AG20443 (cell line): ENCODE measurements at regions not wholly inside any gene's neighbourhood (a gene's known extent, or its start where the extent isn't known, plus 50 kb on each side); places are given as distances from the start of the nearest gene placed in this dataset.
A peak's percentile ranks its signal among the peaks of the same experiment; 100 is the strongest.
"Not testable (repeated sequence)": the region's sequence is repeated elsewhere in the genome, so short reads cannot be mapped to it uniquely, and the experiment has no call there.

Experiments used
- DNase-seq: peaks from one replicate; pipeline ENCODE4 v3.0.0; 2012; ENCODE audit warnings: low spot score, mixed read lengths

DNA sequence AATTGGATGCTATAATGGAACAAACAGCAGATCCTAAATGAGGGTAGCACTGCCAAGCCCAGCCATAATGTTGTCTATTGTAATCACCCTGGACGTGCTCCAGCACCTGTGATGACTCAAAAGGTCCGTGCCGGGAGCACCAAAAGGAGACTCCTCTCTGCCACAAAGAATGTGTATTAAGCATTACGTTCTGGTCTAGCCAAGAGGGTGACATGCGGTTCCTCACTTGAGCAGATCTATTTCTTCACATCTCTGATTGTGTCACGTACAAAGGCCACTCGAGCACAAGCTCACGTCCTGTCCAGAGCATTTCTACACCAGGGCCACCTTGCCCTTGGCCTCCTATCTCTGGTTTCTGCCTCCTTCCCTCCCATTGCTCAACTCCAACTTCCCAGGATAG, 219.9 kb upstream of the IRS2 start:
- peak; percentile 27 for DNase-seq

DNA sequence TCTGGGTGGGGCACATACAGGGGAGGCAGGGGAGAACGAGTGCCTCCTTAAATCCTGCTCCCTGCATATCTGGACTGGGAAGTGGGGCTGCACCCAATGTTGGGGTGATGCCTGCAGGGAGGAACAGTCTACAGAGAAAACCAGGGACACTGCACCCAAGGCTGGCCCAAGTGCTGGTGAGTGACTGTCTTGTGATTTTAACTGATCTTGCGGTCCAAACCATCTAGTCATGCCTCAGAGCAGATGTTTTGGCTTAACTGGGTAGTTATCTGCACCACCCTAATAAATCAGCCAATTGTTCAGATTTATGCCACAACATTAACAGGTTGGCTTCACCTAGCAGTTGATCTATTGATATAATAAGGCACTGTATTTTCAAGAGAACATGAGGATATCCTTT, 219.2 kb upstream of the IRS2 start:
- peak; percentile 18 for DNase-seq

DNA sequence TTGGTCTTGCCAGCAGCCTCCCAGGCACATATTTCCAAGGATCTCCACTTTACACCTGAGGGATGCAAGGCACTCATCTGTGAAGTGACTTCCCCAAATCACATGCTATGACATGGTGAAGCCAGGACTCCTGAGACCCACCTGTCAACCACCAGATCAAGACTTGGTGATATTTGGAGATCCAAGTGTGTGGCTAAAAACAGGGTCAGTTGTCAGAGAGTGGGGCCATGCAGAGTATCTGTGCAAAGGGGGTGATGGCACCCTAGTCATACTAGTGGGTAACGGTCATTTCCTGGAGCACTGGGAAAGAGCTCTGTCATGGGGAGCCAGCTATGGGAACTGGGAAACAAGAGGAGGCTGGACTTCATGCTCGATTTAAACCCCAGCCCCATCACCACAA, 218.4 kb upstream of the IRS2 start:
- DNase-seq, result no peak

DNA sequence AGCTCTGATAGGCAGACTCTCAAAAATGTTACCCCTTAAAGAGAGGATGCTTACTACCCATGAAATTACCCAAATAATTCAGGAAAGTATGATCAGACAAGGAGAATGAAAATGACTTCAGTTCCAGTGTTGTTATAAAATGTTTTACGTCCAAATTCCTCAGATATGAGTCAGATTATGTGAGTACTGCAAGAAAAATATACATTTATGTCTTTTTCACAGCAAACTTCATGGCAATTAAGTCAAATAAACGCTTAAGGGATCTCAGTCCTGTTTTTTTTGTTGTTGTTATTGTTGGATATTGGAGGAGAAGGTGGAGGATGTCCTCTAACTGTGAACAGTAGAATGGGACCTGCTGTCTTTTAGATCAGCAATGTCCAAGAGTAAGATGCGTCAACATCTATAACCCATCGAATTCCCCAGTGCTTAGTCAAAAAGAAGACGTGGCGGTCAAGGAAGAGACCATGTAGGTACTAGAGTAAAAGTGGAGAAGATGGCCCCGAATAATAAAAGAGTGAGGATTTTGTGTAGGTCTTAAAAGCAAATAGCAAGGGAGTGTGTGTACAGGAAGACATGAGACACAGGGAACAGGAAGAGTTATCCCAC, 215.4 kb upstream of the IRS2 start:
- no peak for DNase-seq

DNA sequence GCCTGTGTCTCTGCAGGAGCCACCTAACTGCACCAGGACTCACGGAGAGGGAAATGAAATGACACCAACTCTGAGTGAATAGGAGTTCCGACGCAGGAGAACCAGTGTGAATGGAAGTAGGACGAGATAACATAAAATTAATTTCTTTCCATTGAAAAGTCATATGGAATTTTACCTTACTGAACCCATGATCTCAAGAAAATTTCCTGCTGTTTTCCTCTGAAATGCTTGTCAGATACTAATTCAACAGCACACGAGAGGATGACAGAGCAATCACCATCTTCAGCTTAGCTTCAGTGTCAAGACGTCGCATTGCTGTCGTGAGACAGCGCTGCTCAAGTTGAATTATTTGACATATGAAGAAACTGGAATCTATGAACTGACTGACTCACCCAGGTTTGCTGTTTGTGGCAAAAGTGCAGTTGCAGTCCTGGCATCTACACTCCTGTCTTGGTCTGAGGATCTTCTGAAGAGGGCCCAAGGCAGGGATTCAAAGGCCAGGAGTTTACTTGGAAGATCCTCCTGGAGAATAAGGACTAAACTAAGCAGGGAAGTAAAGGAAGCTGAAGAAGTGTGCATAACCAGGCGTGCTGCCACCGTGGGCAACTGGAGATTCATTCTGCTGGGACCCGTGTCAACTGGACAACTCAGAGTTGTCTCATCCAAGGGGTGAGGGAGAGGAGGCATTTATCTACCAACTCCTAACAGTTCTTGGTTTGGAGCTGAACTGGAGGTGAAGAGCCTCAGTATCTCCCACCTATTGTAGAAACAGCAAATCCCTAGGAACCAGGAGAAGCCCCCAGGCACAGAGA, 214.4 kb upstream of the IRS2 start:
- no peak for DNase-seq

DNA sequence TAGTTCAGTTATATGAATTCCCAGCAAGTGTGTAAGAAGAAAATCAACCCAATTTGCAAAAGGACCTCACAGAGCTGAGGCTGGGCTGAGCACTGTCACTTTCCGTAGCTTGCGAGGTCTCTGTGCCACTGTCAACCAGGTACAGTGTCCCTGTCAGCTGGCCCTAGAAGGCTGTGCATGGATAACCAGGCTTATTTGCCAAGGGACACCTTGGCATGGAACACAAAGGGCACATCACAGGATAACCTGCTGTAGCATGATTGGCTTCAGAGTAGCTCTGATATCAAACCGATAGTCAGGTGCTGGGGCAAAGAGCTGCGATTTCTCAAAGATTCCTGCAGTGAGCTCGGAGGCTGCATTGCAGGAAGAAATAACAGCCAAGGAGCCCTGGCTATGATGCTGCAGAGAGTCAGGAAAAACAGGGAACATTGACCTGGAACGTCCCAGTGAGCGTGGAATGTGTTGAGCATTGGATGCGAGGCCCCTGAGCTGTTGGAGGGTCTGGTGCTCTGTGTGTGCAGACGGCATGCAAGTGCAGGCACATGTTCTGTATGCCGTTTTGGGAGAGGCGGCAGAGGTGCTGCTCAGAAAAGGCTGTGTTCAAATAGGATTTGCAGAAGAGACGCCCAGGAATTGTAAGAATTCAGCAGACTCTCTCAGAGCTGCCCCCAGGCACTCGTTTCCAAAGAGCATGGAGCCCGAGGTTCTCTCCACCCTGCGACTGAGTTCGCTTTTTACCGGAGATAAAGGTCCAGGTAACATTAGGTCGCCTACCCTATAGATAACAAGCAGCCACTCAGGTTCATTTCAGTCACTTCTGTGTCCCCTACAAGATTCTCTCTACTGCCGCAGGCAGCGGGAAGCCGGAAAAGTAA, 213.5 kb upstream of the IRS2 start:
- no peak for DNase-seq

DNA sequence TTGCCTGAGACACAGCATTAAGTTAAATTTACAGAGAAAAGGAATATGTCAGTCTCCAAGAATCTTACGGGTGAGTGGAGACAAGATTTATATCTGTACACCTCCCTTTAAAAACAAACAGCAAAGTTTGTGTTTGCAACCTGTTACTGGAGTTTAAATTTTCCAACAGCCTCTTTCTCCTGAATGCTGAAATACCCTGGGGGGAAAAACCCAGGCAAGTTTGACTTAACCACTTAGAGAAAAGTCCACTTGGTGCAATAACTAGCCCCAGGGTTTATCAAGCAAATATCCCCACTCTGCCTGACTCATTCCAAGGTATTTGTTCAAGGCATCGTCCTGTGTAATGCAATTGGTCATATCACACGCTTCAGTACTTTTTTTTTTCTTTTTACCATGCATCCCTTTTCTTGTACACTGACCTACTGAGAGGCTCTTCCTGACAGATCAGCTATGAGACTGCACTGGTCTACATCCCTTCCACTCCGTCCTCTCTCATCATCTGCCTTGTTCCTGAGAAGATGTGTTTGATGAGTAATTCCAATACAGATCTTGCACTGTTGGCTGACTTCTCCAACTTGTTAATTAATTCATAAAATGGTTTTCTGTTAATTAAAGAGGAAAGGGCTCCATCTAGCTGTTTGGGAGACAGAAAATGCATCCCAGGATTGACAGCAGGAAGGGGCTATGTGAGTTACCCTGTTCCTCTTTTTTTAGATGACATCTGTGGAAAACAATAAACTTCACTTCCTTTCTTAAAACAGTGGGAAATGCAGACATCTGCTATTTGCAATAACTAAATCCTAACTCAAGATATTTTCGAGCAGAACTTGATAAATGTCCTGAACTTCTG, 212.5 kb upstream of the IRS2 start:
- DNase-seq, result peak; percentile 56

DNA sequence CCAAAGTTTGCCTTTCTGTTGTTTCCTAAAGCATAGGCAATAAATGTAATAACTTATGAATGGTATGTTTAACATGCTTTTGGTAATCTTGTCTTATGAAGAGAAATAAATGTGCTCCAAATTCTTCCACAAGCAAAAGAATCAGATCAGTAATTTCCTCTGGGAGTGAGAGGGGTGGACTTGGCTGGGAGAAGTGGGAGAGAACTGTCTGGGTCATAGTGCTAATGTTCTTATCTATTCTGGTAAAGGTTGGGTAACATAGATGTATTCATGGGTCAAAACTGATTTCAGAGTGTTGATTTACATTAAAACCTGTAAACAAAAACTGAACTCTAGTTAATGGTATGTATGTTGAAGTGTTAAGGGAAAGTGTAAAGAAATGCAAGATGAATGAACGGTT, 211.7 kb upstream of the IRS2 start:
- no peak for DNase-seq

DNA sequence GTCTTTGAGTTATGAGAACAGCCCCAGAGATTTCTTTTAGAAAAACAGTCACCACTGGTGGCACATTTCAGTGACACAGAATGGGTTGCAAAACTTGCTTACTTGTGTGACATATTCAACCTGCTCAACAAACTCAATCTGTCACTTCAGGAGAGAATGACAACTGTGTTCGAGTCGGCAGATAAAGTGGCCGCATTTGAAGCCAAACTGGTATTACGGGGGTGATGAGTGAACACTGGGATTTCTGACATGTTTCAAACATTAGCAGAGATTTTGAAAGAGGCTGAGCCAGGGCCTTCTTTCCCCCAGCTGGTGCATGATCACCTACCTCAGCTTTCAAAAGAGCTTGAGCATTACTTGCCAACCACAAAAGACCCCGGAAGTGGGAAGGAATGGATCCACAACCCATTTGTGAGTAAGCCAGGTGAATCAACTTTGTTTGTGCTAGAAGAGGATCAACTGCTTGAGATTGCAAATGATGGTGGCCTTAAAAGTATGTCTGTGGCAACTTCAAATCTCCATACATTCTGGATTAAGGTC, 210.7 kb upstream of the IRS2 start:
- not testable (repeated sequence) for DNase-seq

DNA sequence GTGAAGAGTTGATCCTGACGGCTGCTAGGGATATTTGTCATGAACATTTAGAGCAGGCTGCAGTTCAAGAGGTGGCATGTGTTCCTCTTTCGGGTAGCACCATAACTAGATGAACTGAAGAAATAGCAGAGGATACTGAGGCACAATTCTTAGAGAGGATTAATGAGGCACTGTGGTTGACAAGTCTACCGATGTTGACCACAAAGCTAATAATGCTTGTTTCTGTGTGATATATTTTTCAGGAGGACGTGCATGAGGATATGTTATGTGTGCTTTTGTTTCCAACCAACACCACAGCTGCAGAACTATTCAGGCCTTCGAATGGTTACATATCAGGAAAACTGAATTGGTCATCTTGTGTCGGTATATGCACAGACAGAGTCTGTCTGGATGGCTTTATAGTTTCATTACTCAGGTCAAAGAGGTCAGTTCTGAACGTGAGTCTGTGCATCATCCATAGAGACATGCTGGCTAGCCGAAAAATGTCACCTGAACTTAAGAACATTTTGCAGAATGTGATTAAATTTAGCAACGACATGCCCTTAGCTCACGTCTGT, 210.1 kb upstream of the IRS2 start:
- no peak for DNase-seq

DNA sequence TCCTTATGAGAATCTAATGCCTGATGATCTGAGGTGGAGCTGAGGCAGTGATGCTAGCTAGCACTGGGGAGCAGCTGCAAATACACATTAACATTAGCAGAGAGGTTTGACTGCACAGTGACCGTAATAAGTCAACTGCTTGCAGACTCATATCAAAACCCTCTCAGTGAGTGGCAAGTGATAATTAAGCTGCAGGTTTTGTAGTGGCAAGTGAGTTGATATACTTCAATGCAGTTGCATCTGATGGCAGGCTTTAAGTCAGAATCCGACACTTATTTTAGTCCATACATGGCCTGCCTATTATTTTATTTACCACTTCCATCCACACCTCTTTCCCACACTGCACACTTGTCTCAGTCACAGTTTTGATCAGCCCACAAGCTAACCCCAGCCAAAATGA, 209.2 kb upstream of the IRS2 start:
- no peak for DNase-seq

DNA sequence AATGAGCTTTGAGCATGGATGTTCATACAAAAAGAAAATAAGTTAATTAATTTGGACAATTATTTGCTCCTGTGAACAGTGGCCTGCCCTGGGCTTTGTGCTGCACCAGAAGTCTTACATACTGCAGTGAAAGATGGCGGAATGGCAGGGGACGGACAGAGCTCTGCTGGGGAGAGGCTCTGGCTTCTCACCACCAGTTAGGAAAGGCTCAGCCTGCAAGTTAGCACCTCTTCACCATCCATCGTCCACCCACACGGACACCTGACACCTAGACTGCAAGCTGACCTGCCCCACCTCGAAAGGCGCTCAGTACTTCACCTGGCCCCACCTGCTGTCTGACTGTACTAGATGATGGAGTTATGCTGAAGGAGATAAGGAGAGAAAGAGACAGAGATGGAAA, 203.9 kb upstream of the IRS2 start:
- no peak for DNase-seq

DNA sequence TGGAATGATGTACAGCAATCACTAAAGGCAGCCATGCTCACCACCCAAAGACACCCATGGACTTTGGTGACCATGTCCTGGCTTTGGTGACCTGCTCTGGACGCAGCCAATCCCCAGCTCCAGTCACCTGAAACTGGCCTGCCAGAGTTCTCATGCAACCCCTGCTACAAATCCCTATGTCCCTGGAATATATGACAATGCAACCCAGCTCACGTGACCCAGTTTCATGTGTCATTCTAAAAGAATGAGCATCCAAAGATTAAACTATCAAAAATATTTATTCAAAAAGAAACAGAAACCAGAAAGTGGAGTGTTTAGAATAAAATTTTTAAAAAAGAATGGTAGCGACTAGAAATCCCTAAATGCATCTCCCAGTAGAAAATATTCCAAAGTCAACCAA, 203.3 kb upstream of the IRS2 start:
- DNase-seq, result peak; percentile 32

DNA sequence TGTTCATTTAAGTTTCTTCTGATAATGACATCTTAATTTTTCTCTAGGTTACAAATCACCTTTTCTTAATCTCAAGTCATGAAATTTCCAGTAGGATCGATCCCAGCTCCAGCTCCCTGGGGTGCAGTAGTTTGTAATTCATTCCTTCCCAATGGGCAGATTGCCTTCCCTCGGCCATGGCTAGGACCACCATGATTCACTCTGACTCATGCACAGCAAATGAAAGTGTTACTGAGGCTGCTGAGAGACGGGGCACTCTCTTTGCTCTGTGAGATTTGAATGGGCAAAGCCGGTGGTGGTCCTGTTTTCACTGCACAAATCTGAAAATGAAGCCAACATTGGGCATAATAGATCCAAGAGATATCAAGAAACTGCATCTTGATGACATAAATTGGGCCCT, 202.8 kb upstream of the IRS2 start:
- peak; percentile 45 for DNase-seq

DNA sequence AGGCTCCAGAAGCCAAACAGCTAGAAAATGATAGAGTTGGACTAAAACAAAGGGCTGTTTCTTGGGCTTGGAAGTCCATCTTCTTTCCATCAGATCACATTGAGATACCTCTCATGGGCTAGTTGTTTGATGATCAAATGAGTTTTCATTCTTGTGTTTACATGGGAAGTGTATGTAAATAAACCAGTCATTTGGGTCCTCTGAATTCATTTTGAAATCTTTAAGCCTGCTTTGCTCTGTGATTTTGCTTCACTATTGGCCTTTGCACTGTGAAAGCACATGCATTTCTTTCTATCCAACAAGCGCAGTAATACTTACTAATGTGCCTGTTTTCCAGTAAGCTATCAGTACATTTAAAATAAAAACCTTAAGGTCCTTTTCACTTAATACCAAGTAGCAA, 200.5 kb upstream of the IRS2 start:
- DNase-seq, result no peak

DNA sequence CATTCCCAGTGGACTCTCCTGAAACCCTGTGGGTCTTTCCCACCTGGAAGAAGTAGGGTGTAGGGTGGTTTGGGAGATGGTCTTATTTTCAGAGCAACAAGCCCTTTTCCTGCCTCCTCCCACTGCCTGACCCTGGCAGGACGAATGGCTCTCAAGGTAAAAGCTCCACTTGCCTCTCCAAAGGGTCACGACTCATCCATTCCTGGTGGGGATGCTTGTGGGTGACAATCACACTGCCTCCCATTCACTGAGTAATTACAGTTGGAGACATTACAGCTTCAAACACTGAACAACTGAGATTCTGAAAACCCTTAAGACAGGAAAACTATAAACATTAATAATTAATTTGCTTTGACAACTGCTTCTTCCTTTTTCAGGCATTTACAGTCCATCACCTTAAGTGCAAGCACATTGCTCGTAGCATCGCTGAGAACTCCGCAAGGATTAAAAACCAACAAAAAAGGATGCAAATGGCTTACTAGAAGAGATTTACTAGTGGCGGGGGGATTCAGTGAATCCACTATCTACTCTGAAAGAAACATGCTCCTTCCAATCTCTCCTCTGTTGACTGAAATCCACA, 199.6 kb upstream of the IRS2 start:
- DNase-seq, result no peak

DNA sequence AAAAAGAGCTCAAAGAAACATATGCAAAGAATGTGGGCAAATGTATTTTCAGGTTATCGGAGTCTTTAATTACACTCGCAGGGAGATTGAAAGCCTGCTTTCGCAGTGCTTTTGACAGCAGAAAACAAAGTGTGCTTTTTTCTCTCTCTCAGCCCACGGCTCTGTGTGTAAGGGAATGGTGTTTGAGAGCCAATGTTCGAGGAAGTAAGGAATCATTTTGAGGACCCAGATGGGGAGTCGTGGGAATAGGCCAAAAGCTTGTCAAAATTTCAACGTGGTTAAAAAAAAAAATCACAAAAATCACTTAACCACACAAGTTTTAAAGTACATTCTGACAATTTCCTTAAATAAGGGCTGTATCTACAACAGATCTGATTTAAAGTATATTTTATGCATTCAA, 197.1 kb upstream of the IRS2 start:
- DNase-seq, result no peak

DNA sequence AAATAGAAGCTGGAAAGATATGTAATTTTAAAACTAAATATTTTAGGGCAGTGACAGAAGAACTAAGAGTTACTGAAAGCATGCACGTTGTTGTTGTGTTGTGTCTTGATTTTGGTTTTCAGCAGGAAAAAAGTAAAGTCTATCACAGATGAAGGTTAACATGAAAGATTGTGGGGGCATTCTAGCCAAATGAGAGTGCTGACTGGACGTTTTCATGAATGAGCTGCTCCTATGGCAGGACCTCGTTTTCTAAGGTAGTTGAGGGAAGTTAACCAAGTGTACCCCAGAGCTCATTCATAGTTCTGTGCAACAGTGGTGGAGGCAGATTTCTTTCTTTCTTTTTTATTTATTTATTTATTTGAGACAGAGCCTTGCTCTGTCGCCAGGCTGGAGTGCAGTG, 194.6 kb upstream of the IRS2 start:
- no peak for DNase-seq

DNA sequence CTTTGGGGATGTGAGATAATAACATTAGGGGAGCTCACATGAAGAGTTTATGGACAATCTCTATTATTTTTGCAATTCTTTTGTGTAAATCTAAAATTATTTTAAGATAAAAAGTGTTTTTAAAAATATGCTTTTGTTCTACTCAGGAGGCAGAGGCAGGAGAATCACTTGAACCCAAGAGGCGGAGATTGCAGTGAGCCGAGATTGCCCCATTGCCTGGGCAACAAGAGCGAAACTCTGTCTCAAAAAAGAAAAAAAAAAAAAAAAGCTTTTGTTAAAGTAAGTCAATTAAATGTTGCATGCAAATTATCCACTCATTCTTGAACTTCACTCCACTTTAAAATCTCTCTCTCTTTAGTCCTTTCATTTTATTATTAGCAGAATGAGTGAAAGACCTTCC, 193.3 kb upstream of the IRS2 start:
- DNase-seq, result not testable (repeated sequence)

DNA sequence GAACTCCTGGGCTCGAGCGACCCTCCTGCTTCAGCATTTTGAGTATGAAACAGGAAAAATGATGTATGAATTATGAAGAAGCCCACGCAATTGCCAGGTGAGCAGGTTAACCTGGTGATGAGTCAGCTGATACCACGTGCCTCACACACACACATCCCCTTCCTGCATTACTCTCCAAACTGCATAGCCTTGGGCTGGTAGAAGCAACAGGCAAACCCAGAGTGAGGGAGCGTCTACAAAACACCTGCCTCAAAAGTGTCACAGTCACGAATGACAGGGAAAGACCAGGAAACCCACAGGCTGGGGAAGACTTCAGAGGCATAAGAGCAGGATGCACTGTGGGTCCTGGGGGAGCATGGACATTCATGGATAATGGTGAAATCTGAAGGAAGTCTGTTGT, 192.8 kb upstream of the IRS2 start:
- DNase-seq, result no peak
